RWPE2 (cell line): ENCODE measurements at regions not wholly inside any gene's neighbourhood (a gene's known extent, or its start where the extent isn't known, plus 50 kb on each side); places are given as distances from the start of the nearest gene placed in this dataset.

Source experiments
- ATAC-seq: fragments of 200-7000 bp; cut with Tn5 transposase; 3 replicates; pipeline ENCODE4 v1.9.1; 2021; ENCODE audit warnings: low read depth
- DNase-seq: peaks from one replicate; pipeline ENCODE4 v3.0.0-alpha.2; 2020; ENCODE audit warnings: low spot score
- H3K27ac ChIP-seq: fragments of 450-650 bp; 2 replicates; pipeline ENCODE4 v1.5.1; 2017; ENCODE audit warnings: mild to moderate bottlenecking; ENCODE audit not compliant: poor library complexity, severe bottlenecking
- H3K27me3 ChIP-seq: fragments of 250-450 bp; sonication (Bioruptor Pico); 2 replicates; pipeline ENCODE4 v1.5.1; 2021; ENCODE audit warnings: mild to moderate bottlenecking, moderate library complexity; ENCODE audit not compliant: insufficient read depth, poor library complexity, severe bottlenecking
- H3K36me3 ChIP-seq: fragments of 250-450 bp; sonication (Bioruptor Pico); 2 replicates; pipeline ENCODE4 v1.5.1; 2020; ENCODE audit warnings: low read depth, mild to moderate bottlenecking, moderate library complexity
- H3K4me1 ChIP-seq: fragments of 250-450 bp; sonication (Bioruptor Pico); 2 replicates; pipeline ENCODE4 v1.5.1; 2021; ENCODE audit warnings: mild to moderate bottlenecking, moderate library complexity; ENCODE audit not compliant: insufficient read depth, poor library complexity, severe bottlenecking
- H3K4me3 ChIP-seq: fragments of 250-450 bp; sonication (Bioruptor Pico); 2 replicates; pipeline ENCODE4 v1.5.1; 2021; ENCODE audit warnings: mild to moderate bottlenecking, moderate library complexity; ENCODE audit not compliant: severe bottlenecking
- H3K9me3 ChIP-seq: fragments of 250-450 bp; sonication (Bioruptor Pico); 2 replicates; pipeline ENCODE4 v1.5.1; 2021; ENCODE audit warnings: mild to moderate bottlenecking, moderate library complexity; ENCODE audit not compliant: severe bottlenecking
- TF ChIP-seq, protein P1 (sequence below): fragments of 450-650 bp; IDR thresholded peaks from one replicate; pipeline ENCODE4 v1.5.1; 2017; ENCODE audit warnings: mild to moderate bottlenecking, moderate library complexity; ENCODE audit not compliant: poor library complexity, severe bottlenecking

DNA sequence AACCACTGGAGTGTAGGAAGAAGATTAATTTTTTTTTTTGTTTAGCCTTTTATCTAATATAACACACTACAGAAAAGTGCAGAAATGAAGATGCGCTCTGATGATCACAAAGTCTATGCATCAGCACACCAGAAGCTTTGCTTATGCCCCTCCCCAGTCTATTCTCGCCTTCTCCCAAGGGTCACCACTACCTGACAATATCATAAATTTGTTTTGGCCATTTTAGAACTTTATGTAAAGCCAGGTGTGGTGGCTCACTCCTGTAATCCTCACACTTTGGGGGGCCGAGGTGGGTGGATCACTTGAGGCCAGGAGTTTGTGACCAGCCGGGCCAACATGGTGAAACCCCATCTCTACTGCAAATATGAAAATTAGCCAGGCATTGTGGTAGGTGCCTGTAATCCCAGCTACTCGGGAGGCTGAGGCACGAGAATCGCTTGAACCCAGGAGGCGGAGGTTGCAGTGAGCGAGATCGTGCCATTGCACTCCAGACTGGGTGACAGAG lies 231.3 kb downstream of the FOXD2 start:
- DNase-seq = no peak

DNA sequence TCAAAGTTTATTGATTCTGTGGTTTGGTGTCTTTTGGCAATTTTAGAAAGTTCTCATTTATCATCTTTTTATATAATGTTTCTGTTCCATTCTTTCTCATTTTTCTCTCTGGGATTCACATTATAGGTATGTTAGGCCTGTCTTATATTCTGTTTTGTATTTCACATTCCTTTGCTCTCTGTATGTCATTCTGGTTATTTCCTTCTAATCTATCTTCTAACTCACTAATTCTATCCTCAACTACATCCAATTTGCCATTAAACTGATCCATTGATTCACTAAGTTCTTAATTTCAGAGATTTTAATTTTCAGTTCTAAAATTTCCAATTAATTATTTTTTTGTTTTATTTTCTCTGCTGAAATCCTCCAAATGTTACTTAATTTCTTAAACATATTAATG lies 234.8 kb downstream of the FOXD2 start:
- Histone ChIP-seq H3K4me1 (no peaks in the 10 kb centered on the region), H3K4me3 (no peak overlapping the region), H3K36me3 (no peaks in the 10 kb centered on the region), H3K9me3 (peaks cover 6% of the 10 kb centered on the region), H3K27me3 (no peaks in the 10 kb centered on the region), H3K27ac (no peak overlapping the region)
- TF ChIP-seq, protein P1, sequence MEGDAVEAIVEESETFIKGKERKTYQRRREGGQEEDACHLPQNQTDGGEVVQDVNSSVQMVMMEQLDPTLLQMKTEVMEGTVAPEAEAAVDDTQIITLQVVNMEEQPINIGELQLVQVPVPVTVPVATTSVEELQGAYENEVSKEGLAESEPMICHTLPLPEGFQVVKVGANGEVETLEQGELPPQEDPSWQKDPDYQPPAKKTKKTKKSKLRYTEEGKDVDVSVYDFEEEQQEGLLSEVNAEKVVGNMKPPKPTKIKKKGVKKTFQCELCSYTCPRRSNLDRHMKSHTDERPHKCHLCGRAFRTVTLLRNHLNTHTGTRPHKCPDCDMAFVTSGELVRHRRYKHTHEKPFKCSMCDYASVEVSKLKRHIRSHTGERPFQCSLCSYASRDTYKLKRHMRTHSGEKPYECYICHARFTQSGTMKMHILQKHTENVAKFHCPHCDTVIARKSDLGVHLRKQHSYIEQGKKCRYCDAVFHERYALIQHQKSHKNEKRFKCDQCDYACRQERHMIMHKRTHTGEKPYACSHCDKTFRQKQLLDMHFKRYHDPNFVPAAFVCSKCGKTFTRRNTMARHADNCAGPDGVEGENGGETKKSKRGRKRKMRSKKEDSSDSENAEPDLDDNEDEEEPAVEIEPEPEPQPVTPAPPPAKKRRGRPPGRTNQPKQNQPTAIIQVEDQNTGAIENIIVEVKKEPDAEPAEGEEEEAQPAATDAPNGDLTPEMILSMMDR = no peak
- DNase-seq (no peak), ATAC-seq (no peak)

More for the DNA sequence above, 231.3 kb downstream of the FOXD2 start:
- Histone ChIP-seq H3K27me3 (no peaks in the 10 kb centered on the region), H3K36me3 (no peaks in the 10 kb centered on the region), H3K4me1 (no peaks in the 10 kb centered on the region), H3K9me3 (peaks cover 6% of the 10 kb centered on the region), H3K4me3 (no peak overlapping the region), H3K27ac (no peak overlapping the region)
- ATAC-seq = no peak
- TF ChIP-seq, protein P1 = no peak

DNA sequence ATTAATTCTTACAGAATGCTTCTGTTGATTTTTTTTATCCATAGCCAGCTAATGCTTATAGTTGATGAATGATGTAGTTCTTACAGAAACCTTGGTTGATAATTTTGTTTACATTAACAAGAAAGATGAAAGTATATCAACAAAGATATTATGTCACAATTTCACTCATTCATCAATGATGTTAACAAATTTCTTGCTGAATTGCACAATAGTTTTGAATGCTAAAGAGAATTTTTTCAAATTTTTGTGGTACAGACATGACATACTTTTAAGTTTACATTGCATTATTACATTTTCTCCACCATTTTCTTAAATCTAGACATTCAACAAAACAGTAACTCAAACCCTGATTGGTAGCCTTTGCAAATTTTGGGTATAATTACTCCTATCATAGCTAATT lies 236.3 kb downstream of the FOXD2 start:
- Histone ChIP-seq H3K27me3 (no peaks in the 10 kb centered on the region), H3K27ac (no peak overlapping the region), H3K4me1 (no peaks in the 10 kb centered on the region), H3K36me3 (no peaks in the 10 kb centered on the region), H3K9me3 (peaks cover 6% of the 10 kb centered on the region), H3K4me3 (no peak overlapping the region)
- DNase-seq (no peak), ATAC-seq (no peak)
- TF ChIP-seq, protein P1 = no peak

DNA sequence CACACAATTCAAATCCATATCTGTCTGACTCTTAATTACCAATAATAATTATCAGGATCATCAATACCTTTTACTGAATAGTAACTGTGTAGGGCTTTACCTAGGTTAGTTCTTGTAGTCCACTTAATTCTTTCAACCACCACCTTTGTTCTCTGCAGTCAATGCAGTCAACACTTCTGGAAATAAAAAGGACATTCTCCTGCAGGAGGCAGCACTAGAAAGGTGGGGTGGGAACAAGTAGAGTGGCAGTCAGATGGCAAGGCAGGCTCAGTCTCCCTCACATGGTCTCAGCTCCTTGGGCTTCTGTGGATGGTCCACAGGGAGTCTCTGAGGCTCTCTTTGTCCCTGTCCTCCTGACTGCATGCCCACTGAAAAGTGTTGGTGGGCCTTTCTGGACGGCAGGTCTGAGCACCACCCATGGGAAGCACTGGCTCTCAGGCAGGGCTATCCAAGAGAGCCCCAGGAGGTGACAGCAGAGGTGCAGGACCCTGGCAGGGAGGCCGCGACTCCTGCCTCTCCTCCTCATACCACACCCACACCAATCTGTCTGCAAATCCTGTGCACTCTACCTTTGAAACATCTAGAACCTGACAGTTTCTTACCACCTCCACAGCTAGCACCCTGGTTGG lies 237.3 kb downstream of the FOXD2 start:
- H3K36me3 ChIP-seq = no peaks in the 10 kb centered on the region
- TF ChIP-seq, protein P1 = no peak
- H3K27ac ChIP-seq = no peak overlapping the region
- peaks cover 6% of the 10 kb centered on the region for H3K9me3 ChIP-seq
- DNase-seq (no peak), ATAC-seq (no peak)
- no peaks in the 10 kb centered on the region for H3K27me3 ChIP-seq
- no peak overlapping the region for H3K4me3 ChIP-seq
- H3K4me1 ChIP-seq = no peaks in the 10 kb centered on the region

DNA sequence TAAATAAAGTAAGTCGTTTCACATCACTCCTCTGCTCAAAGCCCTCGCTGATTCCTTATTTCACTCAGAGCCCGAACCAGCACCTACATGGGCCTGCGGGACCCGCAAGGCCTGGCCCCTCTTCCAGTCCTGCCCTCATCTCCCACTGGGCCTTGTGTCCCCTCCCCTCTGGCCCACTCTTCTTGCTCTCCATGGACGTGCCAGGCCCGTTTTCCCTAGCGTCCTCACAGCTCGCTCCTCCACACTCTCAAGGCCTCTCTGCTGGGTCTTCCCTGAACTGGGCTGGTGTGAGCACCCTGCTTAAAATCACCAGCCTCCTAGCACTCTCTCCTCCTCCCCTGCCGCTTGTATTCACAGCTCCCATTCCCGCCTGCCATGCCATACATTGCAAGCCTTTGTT lies 237.9 kb downstream of the FOXD2 start:
- Histone ChIP-seq H3K36me3 (no peaks in the 10 kb centered on the region), H3K4me3 (no peak overlapping the region), H3K4me1 (no peaks in the 10 kb centered on the region), H3K27ac (no peak overlapping the region), H3K27me3 (no peaks in the 10 kb centered on the region), H3K9me3 (peaks cover 6% of the 10 kb centered on the region)
- TF ChIP-seq, protein P1 = no peak
- DNase-seq = no peak
- no peak for ATAC-seq
